Neural crest cell (in vitro differentiated cells): ENCODE measurements at regions not wholly inside any gene's neighbourhood (a gene's known extent, or its start where the extent isn't known, plus 50 kb on each side); places are given as distances from the start of the nearest gene placed in this dataset.

Experiments used
- DNase-seq: peaks from one replicate; pipeline ENCODE4 v3.0.0; 2021; ENCODE audit warnings: low read depth, mixed read lengths, low spot score
- H3K27ac Mint-ChIP-seq: one replicate; pipeline ENCODE4 v1.8.0; 2021; ENCODE audit warnings: mild to moderate bottlenecking, mixed read lengths; ENCODE audit not compliant: unreplicated experiment
- H3K27me3 Mint-ChIP-seq: 2 replicates; pipeline ENCODE4 v1.8.0; 2021; ENCODE audit warnings: low read depth, mild to moderate bottlenecking, mixed read lengths
- H3K36me3 Mint-ChIP-seq: 2 replicates; pipeline ENCODE4 v1.8.0; 2021; ENCODE audit warnings: low read depth, mild to moderate bottlenecking, mixed read lengths
- H3K4me1 Mint-ChIP-seq: 2 replicates; pipeline ENCODE4 v1.8.0; 2021; ENCODE audit warnings: mixed read lengths
- H3K4me3 Mint-ChIP-seq: one replicate; pipeline ENCODE4 v1.8.0; 2021; ENCODE audit warnings: mild to moderate bottlenecking, mixed read lengths
- H3K9me3 Mint-ChIP-seq: 2 replicates; pipeline ENCODE4 v1.8.0; 2021; ENCODE audit warnings: mixed read lengths
- CTCF ChIP-seq: fragments of 200-600 bp; sonication (generic); conservative IDR thresholded peaks from 2 replicates; pipeline ENCODE4 v1.5.0; 2021; ENCODE audit warnings: antibody characterized with exemption, mild to moderate bottlenecking

- TF ChIP-seq CTCF = no peak
- Mint-ChIP-seq H3K27me3 (peaks cover 8% of the 10 kb centered on the region), H3K36me3 (no peaks in the 10 kb centered on the region), H3K9me3 (no peaks in the 10 kb centered on the region), H3K27ac (no peak overlapping the region), H3K4me3 (no peak overlapping the region), H3K4me1 (peaks cover 8% of the 10 kb centered on the region)
- DNase-seq = no peak
These were observed 311.5 kb upstream of the MPDZ start for GRCh38 chr9:13590996-13591395.

- no peak for DNase-seq
- no peaks in the 10 kb centered on the region for H3K36me3 Mint-ChIP-seq
- no peak overlapping the region for H3K27ac Mint-ChIP-seq
- TF ChIP-seq CTCF = no peak
- H3K4me3 Mint-ChIP-seq = no peak overlapping the region
- H3K27me3 Mint-ChIP-seq = peaks cover 8% of the 10 kb centered on the region
- H3K9me3 Mint-ChIP-seq = peaks cover 2% of the 10 kb centered on the region
- H3K4me1 Mint-ChIP-seq = peaks cover 8% of the 10 kb centered on the region
These were observed 309.7 kb upstream of the MPDZ start for GRCh38 chr9:13589034-13589737.

DNA sequence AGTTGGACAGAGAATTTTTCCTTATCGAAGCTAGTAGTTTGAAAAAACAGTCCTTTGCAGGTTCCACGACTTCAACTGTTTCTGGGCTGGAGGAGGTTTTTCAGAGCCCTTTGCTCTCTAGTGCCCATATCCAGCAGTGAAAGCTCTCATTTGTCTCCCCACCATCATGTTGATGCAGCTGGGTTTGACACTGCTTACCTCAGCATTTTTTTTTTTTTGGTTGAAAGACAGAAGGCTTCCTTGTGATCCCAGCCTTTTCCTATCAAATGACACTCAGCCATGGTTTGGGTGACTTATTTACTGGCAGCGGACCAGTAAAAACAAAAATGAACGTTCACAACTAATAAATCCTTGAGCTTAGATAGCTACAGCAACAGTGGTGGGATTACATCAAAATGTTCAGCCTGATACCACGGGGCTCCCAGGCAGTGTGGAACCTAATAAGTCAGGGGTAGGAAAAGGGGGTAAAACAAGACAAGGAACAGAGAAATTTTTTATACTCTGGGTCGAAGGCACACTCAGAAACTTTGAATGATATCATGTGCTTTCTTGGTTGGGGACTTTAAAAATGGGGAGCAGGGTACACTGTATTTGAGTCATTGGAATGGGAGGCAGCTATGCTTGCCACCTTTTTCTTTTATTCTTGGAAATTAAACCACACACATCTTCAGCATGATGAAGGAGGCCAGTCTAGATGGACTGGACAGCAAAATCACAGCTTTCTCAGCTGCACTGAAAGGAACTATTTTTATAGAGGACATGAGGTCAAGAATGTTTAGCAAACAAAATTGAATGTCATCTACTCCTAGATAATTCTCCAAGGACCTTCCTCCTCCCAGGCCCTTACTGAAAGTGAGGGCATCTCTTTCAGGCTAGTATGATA is 308.9 kb upstream of the MPDZ start:
- Mint-ChIP-seq H3K4me3 (no peak overlapping the region), H3K36me3 (no peaks in the 10 kb centered on the region), H3K27me3 (peaks cover 8% of the 10 kb centered on the region), H3K9me3 (peaks cover 2% of the 10 kb centered on the region), H3K27ac (no peak overlapping the region), H3K4me1 (peaks cover 8% of the 10 kb centered on the region)
- no peak for DNase-seq
- TF ChIP-seq CTCF = no peak

DNA sequence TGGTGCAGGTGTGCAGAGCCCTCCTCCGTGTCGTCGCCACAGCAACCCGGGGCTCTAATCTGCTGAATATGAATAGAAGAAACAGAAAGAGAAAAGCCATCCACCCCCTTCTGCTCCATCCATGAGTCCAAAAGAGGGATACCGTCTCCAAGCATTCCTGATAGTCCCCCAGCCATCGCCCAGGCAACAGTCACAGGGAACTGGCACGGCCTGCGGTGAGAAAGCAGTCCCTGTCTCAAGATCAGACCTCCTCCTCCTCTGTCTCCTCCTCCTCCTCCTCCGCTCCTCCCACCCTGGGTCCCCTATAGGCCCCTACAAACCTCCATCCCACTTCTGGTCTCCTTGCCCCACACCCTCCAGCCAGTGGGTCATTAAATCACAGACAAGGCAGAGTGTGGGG is 308.1 kb upstream of the MPDZ start:
- Mint-ChIP-seq H3K4me1 (peaks cover 8% of the 10 kb centered on the region), H3K27ac (no peak overlapping the region), H3K9me3 (peaks cover 2% of the 10 kb centered on the region), H3K36me3 (no peaks in the 10 kb centered on the region), H3K27me3 (peaks cover 8% of the 10 kb centered on the region), H3K4me3 (no peak overlapping the region)
- peak; percentile 54 for DNase-seq
- no peak for TF ChIP-seq CTCF

DNA sequence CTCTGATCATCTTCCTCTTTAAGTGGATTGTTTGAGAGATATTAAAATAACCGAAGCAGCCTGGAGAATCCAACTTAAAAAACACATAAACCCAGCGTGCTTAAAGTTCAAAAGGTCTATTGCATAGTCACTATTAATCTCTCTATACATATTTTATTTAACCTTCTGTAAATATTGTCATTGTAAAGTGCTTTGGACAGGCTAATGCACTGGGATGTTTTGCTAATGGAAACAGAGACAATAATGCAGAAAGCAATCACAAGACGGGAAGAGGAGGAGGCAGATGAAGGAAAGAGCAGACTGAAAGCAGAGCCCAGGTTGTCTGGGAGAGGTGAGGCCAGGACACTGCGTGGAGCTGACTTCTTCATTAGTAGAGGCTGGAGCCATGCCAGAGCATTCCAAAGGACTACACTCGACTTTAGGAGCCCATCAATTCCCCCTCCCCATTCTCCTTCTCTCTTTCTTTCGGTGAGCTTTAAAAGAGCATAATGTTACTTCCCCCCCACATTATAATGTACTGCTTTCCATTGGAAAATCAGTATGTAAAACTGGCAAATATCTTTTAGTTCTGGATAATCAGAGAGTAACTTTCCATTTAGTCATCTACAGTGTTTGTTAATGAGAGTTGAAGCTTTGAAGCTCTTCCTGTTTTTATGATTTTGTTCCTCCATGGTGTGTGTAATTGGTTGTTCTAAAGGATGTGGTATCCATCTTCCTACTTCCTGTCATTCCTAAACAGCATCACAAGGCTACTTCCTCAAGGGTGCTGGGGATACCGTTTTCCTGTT is 307.3 kb upstream of the MPDZ start:
- peak overlapping the region; percentile 6 for H3K4me3 Mint-ChIP-seq
- H3K36me3 Mint-ChIP-seq = no peaks in the 10 kb centered on the region
- peaks cover 2% of the 10 kb centered on the region for H3K9me3 Mint-ChIP-seq
- H3K4me1 Mint-ChIP-seq = peaks cover 8% of the 10 kb centered on the region
- TF ChIP-seq CTCF = no peak
- peaks cover 8% of the 10 kb centered on the region for H3K27me3 Mint-ChIP-seq
- no peak overlapping the region for H3K27ac Mint-ChIP-seq
- DNase-seq = no peak
